Spleen (tissue), 7 donors: ENCODE measurements at regions not wholly inside any gene's neighbourhood (a gene's known extent, or its start where the extent isn't known, plus 50 kb on each side); places are given as distances from the start of the nearest gene placed in this dataset.

Experiments
- POLR2A ChIP-seq, 3 donors: fragments of 450-650 bp; IDR thresholded peaks; one replicate each; pipeline ENCODE4 v1.5.1; 2017; ENCODE audit warnings: antibody characterized with exemption in 3 of 3, mild to moderate bottlenecking in 1 of 3
- TF ChIP-seq, protein P1 (sequence below), 11 experiments: fragments of 200-600 bp in 7 of 11; fragments of 450-650 bp in 4 of 11; sonication (generic) in 4 of 11; IDR thresholded peaks in 8 of 11; conservative IDR thresholded peaks in 3 of 11; 1 replicate in 7 of 11; 2 replicates in 4 of 11; pipeline versions ENCODE4 v1.4.0 to v1.8.0; 2016 to 2021; ENCODE audit warnings: antibody characterized with exemption in 11 of 11, inconsistent platforms in 4 of 11, mild to moderate bottlenecking in 1 of 11
- donor health status: DM: no; HTN: no; CAD: no; lungs with moderate emphysema.
- donor health status: DM: no; HTN: no; CAD: no.
- donor health status: DM: no; HTN: no; CAD: no.

- TF ChIP-seq POLR2A (IDR thresholded peaks at IDR 0.05) = no peak
- TF ChIP-seq, protein P1, sequence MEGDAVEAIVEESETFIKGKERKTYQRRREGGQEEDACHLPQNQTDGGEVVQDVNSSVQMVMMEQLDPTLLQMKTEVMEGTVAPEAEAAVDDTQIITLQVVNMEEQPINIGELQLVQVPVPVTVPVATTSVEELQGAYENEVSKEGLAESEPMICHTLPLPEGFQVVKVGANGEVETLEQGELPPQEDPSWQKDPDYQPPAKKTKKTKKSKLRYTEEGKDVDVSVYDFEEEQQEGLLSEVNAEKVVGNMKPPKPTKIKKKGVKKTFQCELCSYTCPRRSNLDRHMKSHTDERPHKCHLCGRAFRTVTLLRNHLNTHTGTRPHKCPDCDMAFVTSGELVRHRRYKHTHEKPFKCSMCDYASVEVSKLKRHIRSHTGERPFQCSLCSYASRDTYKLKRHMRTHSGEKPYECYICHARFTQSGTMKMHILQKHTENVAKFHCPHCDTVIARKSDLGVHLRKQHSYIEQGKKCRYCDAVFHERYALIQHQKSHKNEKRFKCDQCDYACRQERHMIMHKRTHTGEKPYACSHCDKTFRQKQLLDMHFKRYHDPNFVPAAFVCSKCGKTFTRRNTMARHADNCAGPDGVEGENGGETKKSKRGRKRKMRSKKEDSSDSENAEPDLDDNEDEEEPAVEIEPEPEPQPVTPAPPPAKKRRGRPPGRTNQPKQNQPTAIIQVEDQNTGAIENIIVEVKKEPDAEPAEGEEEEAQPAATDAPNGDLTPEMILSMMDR (IDR thresholded peaks at IDR 0.05 in 8 of 11, conservative IDR thresholded peaks at IDR 0.05 in 3 of 11) = no peak
Observed at GRCh38 chr15:96484830-96485229, 154.3 kb downstream of the NR2F2 start.
